ENCODE measurements at regions not wholly inside any gene's neighbourhood (a gene's known extent, or its start where the extent isn't known, plus 50 kb on each side); places are given as distances from the start of the nearest gene placed in this dataset.

GRCh38 chr7:41795276-41795833, 92.5 kb upstream of the INHBA start:
- Histone ChIP-seq H3K27me3 (ENCODE audit: insufficient read depth, low read length) (no peaks in the 10 kb centered on the region), H4K20me1 (ENCODE audit: insufficient read depth) (no peaks in the 10 kb centered on the region), H3K36me3 (ENCODE audit: control insufficient read depth in 1 of 2, insufficient read depth in 2 of 2, low read length in 2 of 2) (no peaks in the 10 kb centered on the region), H3K4me2 (ENCODE audit: low read length) (no peak overlapping the region), H2AFZ (ENCODE audit: low read depth, low read length, poor library complexity, severe bottlenecking) (no peak overlapping the region), H3K9ac (ENCODE audit: low read length) (no peak overlapping the region), H3K27ac (ENCODE audit: low read depth, low read length) (no peak overlapping the region), H3K4me1 (ENCODE audit: control insufficient read depth in 1 of 2, insufficient read depth in 2 of 2, low read length in 2 of 2) (no peaks in the 10 kb centered on the region), H3K9me3 (ENCODE audit: control insufficient read depth in 1 of 2, insufficient read depth in 1 of 2, low read depth in 1 of 2, low read length in 2 of 2) (no peaks in the 10 kb centered on the region; a peak in 1 of 4 replicates), H3K9me2 (ENCODE audit: insufficient read depth) (no peaks in the 10 kb centered on the region), H3K4me3 (replicated peaks in 1 of 2; ENCODE audit: low read depth in 1 of 2, low read length in 2 of 2) (no peak overlapping the region), H3K79me2 (ENCODE audit: insufficient read depth, low read length) (no peaks in the 10 kb centered on the region)
- ChIA-PET RAD21 (ENCODE audit: low non-redundant PET in 1 of 2, low total read pairs in 2 of 2, uncharacterized antibody in 2 of 2, unreplicated experiment in 2 of 2) (no interaction called here), POLR2A (no interaction called here), CTCF (no interaction called here)
- no TSS peak for BruUV-seq (replicated peaks)
- intact Hi-C loops (cut with micrococcal nuclease): no loop called here
- DNase-seq (ENCODE audit: low read depth, low spot score) (no peak), ATAC-seq (no peak)
- TF ChIP-seq FOSL1 (IDR thresholded peaks at IDR 0.05; ENCODE audit: low read depth): no peak
- TF ChIP-seq ATF3 (IDR thresholded peaks at IDR 0.05): no peak
- TF ChIP-seq SP1 (IDR thresholded peaks at IDR 0.05; ENCODE audit: low read depth): no peak
- TF ChIP-seq ZBTB33 (IDR thresholded peaks at IDR 0.05; ENCODE audit: extremely low read depth, insufficient replicate concordance, low read length): no peak
- TF ChIP-seq ZFX (IDR thresholded peaks at IDR 0.05): no peak
- no peak for TF ChIP-seq RAD21 (IDR thresholded peaks at IDR 0.05; ENCODE audit: low read depth)
- no peak for TF ChIP-seq EZH2phosphoT487 (IDR thresholded peaks at IDR 0.05; ENCODE audit: borderline replicate concordance)
- no peak for TF ChIP-seq ELF1 (IDR thresholded peaks at IDR 0.05; ENCODE audit: borderline replicate concordance, low read depth)
- no peak for TF ChIP-seq CBX3 (IDR thresholded peaks at IDR 0.05; ENCODE audit: low read depth)
- TF ChIP-seq EGR1 (IDR thresholded peaks at IDR 0.05; ENCODE audit: low read depth): no peak
- TF ChIP-seq SRF (IDR thresholded peaks at IDR 0.05; ENCODE audit: low read depth): no peak
- TF ChIP-seq POLR2A (IDR thresholded peaks at IDR 0.05; ENCODE audit: borderline replicate concordance, extremely low read depth, insufficient read depth, insufficient read length): no peak
- TF ChIP-seq YY1 (IDR thresholded peaks at IDR 0.05; ENCODE audit: extremely low read depth, insufficient replicate concordance, low read depth, low read length): no peak
- no peak for TF ChIP-seq CTCF (IDR thresholded peaks at IDR 0.05 in 2 of 3, conservative IDR thresholded peaks at IDR 0.05 in 1 of 3; ENCODE audit: borderline replicate concordance in 1 of 3, insufficient read depth in 1 of 3, low read depth in 2 of 3, low read length in 2 of 3)
